ENCODE measurements at regions not wholly inside any gene's neighbourhood (a gene's known extent, or its start where the extent isn't known, plus 50 kb on each side); places are given as distances from the start of the nearest gene placed in this dataset.
"Not testable (repeated sequence)": the region's sequence is repeated elsewhere in the genome, so short reads cannot be mapped to it uniquely, and the experiment has no call there.

DNA sequence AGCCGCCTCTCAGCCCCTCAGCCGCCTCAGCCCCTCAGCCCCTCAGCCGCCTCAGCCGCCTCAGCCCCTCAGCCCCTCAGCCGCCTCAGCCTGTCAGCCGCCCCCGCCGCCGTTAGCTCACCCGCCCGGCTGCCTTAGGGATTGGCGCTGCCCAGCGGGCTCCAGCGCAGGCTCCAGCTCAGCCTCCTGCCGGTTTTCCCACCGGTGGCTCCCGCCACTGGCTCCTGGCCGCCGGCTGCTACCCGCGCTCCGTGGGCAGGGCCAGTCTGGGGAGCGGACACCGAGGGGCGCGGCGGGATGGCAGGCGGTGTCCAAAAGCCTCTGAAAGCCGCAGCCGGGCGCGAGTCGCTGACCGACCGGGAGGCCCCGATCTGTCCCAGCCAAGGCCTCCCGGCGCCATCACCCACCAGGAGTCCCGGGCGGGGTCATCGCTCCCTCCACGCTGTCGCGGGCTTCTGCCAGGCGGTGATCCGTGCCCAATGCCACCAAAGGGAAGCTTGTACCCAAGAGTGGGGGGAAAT is 1532.7 kb downstream of the REEP3 start:
- H3K27ac ChIP-seq (ENCODE audit: low read depth, low read length); H3K27me3 ChIP-seq (ENCODE audit: control insufficient read depth, insufficient read depth, low read length); H3K36me3 ChIP-seq (ENCODE audit: control insufficient read depth, insufficient read depth, low read length); H3K9ac ChIP-seq (ENCODE audit: low read length); H3K4me3 ChIP-seq (ENCODE audit: low read length); H3K4me1 ChIP-seq (ENCODE audit: control insufficient read depth, insufficient read depth, low read length): not testable (repeated sequence)

DNA sequence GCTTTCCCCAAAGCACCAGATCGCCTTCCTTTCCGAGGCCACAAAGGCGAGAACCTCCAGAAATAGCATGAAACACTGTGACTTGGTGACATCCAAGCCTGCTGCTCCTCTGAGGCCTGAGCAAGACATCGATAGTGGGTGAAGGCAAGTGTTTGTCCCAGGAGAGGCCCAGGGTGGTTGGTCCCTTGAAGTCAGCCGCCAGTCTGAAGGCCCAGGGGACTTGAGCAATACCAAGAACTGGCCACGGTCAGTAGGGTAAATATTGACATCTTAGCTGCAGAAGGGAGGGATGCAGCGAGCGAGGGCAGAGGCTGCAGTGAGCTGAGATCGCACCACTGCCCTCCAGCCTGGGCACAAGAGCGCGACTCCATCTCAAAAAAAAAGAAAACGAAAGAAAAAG is 1533.5 kb downstream of the REEP3 start:
- H3K9ac ChIP-seq (ENCODE audit: low read length); H3K4me3 ChIP-seq (ENCODE audit: low read length); H3K27me3 ChIP-seq (ENCODE audit: control insufficient read depth, insufficient read depth, low read length); H3K4me1 ChIP-seq (ENCODE audit: control insufficient read depth, insufficient read depth, low read length); H3K27ac ChIP-seq (ENCODE audit: low read depth, low read length); H3K36me3 ChIP-seq (ENCODE audit: control insufficient read depth, insufficient read depth, low read length): not testable (repeated sequence)

DNA sequence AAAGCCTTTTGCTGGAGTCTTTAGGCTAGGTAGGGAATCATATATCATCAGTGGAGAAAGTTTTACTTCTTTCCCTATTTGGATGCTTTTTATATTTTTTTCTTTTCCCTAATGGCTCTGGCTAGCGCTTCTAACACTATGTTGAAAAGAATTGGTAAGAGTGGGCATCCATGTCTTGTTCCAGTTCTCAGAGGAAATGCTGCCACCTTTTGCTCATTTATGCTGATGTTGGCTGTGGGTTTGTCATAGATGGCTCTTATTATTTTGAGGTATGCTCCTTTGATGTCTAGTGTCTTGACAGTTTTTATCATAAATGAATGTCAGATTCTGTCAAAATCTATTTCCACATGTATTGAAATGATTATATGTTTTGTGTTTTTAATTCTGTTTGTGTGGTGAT is 1544.1 kb downstream of the REEP3 start:
- Histone ChIP-seq H3K9ac (ENCODE audit: low read length) (no peak overlapping the region), H3K4me3 (ENCODE audit: low read length) (no peak overlapping the region), H3K27ac (ENCODE audit: low read depth, low read length) (no peak overlapping the region), H3K4me1 (ENCODE audit: control insufficient read depth, insufficient read depth, low read length) (no peaks in the 10 kb centered on the region), H3K36me3 (ENCODE audit: control insufficient read depth, insufficient read depth, low read length) (no peaks in the 10 kb centered on the region), H3K27me3 (ENCODE audit: control insufficient read depth, insufficient read depth, low read length) (no peaks in the 10 kb centered on the region)

DNA sequence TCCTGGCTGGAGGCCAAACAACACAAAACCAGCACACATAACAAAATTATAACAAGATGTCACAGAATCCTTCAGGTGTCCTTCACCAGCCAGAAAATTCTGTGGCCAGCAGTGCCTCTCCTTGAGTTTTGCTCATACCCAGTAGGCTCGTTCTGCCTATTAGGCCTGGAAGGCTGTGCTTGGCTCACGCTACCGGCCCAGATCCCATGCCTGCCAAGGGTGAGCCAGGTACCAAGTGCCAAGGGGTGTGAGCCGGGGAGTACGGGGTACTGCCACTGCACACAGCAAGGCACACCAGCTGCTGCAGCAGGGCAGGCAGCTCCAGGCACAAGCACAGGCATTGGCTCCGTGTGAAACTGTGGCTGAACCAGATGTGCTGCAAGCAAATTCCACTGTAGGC is 1562.0 kb downstream of the REEP3 start:
- no peaks in the 10 kb centered on the region for H3K4me1 ChIP-seq (ENCODE audit: control insufficient read depth, insufficient read depth, low read length)
- no peak overlapping the region for H3K27ac ChIP-seq (ENCODE audit: low read depth, low read length)
- H3K9ac ChIP-seq (ENCODE audit: low read length), result no peak overlapping the region
- H3K27me3 ChIP-seq (ENCODE audit: control insufficient read depth, insufficient read depth, low read length), result no peaks in the 10 kb centered on the region
- no peak overlapping the region for H3K4me3 ChIP-seq (ENCODE audit: low read length)
- no peaks in the 10 kb centered on the region for H3K36me3 ChIP-seq (ENCODE audit: control insufficient read depth, insufficient read depth, low read length)

DNA sequence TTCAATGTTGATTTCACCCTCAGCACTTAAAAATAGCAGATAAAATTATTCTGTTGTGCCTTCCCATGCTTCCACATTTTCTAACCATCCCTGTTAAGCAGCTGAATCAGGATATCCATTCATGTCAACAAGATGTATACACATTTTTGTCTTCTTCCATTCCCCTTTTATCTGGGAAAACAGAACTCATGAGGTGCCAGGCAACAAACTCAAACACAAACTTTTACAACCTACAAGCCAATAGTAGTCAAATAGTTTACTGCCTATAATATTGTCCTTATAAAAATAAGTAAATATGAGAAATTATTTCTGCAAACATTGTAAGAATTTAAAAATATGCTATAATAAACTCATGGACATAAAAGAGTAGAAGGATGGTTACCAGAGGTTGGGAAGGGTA is 1569.8 kb downstream of the REEP3 start:
- no peaks in the 10 kb centered on the region for H3K27me3 ChIP-seq (ENCODE audit: control insufficient read depth, insufficient read depth, low read length)

DNA sequence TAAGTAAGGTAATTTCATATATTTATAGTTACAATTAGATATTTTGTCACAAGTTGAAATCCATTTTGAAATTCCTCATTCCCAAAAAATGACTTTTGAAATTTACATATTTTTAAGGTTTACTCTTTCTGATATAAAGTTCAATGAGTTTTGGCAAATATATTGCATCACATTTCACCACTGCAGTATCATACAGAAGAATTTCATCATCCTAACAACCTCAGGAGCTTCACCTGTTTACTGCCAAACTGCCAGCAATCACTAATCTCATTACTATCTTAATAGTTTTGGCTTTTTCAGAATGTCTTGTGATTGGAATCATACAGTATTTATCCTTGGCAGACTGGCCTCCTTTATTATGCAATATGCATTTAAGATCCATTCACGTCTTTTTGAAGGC is 1578.9 kb downstream of the REEP3 start:
- Histone ChIP-seq H3K27me3 (ENCODE audit: control insufficient read depth, insufficient read depth, low read length) (no peaks in the 10 kb centered on the region), H3K9ac (ENCODE audit: low read length) (no peak overlapping the region), H3K4me3 (ENCODE audit: low read length) (no peak overlapping the region), H3K4me1 (ENCODE audit: control insufficient read depth, insufficient read depth, low read length) (no peaks in the 10 kb centered on the region), H3K36me3 (ENCODE audit: control insufficient read depth, insufficient read depth, low read length) (no peaks in the 10 kb centered on the region), H3K27ac (ENCODE audit: low read depth, low read length) (no peak overlapping the region)

More for the DNA sequence above, 1569.8 kb downstream of the REEP3 start:
- no peak overlapping the region for H3K4me3 ChIP-seq (ENCODE audit: low read length)
- no peaks in the 10 kb centered on the region for H3K4me1 ChIP-seq (ENCODE audit: control insufficient read depth, insufficient read depth, low read length)
- H3K9ac ChIP-seq (ENCODE audit: low read length), result no peak overlapping the region
- no peaks in the 10 kb centered on the region for H3K36me3 ChIP-seq (ENCODE audit: control insufficient read depth, insufficient read depth, low read length)
- no peak overlapping the region for H3K27ac ChIP-seq (ENCODE audit: low read depth, low read length)

DNA sequence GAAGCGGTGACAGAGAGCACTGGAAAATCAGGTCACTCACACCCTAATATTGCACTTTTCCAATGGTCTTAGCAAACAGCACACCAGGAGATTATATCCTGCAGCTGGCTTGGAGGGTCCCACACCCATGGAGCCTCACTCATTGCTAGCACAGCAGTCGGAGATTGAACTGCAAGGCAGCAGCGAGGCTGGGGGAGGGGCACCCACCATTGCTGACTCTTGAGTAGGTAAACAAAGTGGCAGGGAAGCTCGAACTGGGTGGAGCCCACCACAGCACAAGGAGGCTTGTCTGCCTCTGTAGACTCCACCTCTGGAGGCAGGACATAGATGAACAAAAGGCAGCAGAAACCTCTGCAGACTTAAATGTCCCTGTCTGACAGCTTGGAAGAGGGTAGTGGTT is 1579.7 kb downstream of the REEP3 start:
- H3K27me3 ChIP-seq (ENCODE audit: control insufficient read depth, insufficient read depth, low read length); H3K27ac ChIP-seq (ENCODE audit: low read depth, low read length); H3K4me3 ChIP-seq (ENCODE audit: low read length); H3K9ac ChIP-seq (ENCODE audit: low read length); H3K36me3 ChIP-seq (ENCODE audit: control insufficient read depth, insufficient read depth, low read length); H3K4me1 ChIP-seq (ENCODE audit: control insufficient read depth, insufficient read depth, low read length): not testable (repeated sequence)

DNA sequence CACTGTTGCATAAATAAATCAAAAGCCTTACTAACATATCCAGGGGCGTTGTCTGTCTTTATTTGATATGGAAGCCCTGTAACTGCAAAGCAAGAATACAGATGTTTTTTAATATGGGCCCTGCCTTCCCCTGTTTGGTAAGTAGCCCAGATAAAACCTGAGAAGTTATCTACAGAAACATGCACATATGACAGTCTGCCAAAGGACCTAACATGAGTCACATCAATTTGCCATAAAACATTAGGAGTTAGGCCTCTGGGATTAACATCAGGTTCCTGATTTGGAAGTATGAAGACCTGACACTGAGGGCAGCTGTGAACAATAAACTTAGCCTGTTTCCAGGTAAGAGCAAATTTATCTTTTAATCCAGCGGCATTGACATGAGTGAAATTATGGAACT is 1588.8 kb downstream of the REEP3 start:
- Histone ChIP-seq H3K27me3 (ENCODE audit: control insufficient read depth, insufficient read depth, low read length) (no peaks in the 10 kb centered on the region), H3K4me1 (ENCODE audit: control insufficient read depth, insufficient read depth, low read length) (no peaks in the 10 kb centered on the region), H3K9ac (ENCODE audit: low read length) (no peak overlapping the region), H3K36me3 (ENCODE audit: control insufficient read depth, insufficient read depth, low read length) (no peaks in the 10 kb centered on the region), H3K27ac (ENCODE audit: low read depth, low read length) (no peak overlapping the region), H3K4me3 (ENCODE audit: low read length) (no peak overlapping the region)

DNA sequence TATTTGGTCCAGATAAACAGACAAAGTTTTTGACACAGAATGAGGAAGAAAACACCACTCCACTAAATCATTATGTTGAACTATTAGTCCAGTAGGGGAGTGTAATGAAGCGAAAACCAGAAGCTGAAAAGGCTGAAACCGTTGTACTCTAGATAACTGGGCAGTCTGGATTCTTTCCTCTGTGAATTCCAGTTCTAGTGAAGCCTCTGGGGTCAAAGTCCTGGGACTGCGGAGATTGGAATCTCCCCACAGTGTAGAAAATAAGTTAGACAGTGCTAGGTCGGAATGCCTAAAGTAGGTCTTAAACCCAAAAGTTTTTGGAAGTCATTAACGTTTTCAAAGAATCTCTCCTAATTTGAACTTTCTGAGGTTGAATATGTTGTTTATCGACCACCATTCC is 1589.9 kb downstream of the REEP3 start:
- H3K4me3 ChIP-seq (ENCODE audit: low read length); H3K9ac ChIP-seq (ENCODE audit: low read length); H3K27me3 ChIP-seq (ENCODE audit: control insufficient read depth, insufficient read depth, low read length); H3K27ac ChIP-seq (ENCODE audit: low read depth, low read length); H3K4me1 ChIP-seq (ENCODE audit: control insufficient read depth, insufficient read depth, low read length); H3K36me3 ChIP-seq (ENCODE audit: control insufficient read depth, insufficient read depth, low read length): not testable (repeated sequence)

DNA sequence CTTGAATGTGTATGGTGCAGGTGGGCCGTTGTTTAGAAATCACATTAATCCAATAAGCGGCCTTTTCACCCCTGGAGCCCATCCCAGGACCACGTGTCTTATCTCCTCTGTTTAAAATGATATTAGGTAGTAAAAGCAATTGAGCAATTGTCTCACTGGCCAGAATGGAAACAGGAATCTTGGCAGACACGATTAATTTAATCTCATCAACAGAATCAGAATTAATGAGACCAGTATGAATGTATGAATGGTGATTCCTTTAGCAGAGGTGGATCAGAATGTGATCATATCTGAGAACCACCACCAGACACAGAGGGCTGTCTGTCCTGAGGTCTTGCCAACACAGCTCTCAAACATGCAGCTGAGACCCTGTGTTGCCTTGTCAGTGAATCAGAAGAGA is 1591.4 kb downstream of the REEP3 start:
- H3K27ac ChIP-seq (ENCODE audit: low read depth, low read length), result no peak overlapping the region
- H3K27me3 ChIP-seq (ENCODE audit: control insufficient read depth, insufficient read depth, low read length), result no peaks in the 10 kb centered on the region

DNA sequence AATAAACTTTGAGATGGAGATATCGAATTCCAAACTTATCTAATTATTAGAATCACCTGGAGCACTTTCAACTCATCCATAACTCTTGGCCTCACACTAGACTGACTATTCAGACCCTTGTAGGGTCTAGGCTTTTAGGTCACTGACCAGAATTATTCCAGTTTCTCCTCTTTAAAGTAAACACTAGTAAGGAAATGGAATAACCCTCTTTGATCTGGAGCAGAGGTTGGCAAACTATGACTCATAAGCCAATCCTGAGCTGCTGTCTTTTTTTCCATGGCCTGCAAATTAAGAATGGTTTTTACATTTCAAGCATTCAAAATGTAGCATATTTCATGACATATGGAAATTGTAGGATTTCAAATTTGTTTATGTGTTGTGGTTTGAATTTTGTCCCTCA is 1601.9 kb downstream of the REEP3 start:
- Histone ChIP-seq H3K27ac (ENCODE audit: low read depth, low read length) (no peak overlapping the region), H3K4me3 (ENCODE audit: low read length) (no peak overlapping the region), H3K4me1 (ENCODE audit: control insufficient read depth, insufficient read depth, low read length) (no peaks in the 10 kb centered on the region), H3K9ac (ENCODE audit: low read length) (no peak overlapping the region), H3K36me3 (ENCODE audit: control insufficient read depth, insufficient read depth, low read length) (no peaks in the 10 kb centered on the region), H3K27me3 (ENCODE audit: control insufficient read depth, insufficient read depth, low read length) (no peaks in the 10 kb centered on the region)

More for the DNA sequence above, 1591.4 kb downstream of the REEP3 start:
- H3K9ac ChIP-seq (ENCODE audit: low read length), result no peak overlapping the region
- H3K36me3 ChIP-seq (ENCODE audit: control insufficient read depth, insufficient read depth, low read length), result no peaks in the 10 kb centered on the region
- H3K4me3 ChIP-seq (ENCODE audit: low read length), result no peak overlapping the region
- H3K4me1 ChIP-seq (ENCODE audit: control insufficient read depth, insufficient read depth, low read length), result no peaks in the 10 kb centered on the region

DNA sequence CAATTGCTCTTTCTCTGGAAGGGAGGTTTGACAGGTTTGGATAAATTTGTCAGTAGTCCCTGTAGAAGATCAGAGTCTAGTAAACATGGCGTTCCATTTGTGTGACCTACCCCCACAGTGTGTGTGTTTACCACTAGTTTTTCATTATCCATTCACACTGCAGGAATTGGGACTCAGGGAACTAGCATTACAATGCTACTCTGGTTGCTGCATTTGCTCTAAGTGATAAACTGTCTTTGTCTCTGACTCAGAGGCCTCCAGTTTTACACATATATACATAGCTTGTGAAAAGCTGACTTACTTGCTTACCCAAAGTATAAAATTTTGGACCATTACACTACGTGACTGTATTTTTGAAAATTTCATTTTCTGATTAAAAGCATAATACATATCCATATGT is 1604.0 kb downstream of the REEP3 start:
- Histone ChIP-seq H3K4me1 (ENCODE audit: control insufficient read depth, insufficient read depth, low read length) (no peaks in the 10 kb centered on the region), H3K36me3 (ENCODE audit: control insufficient read depth, insufficient read depth, low read length) (no peaks in the 10 kb centered on the region), H3K27ac (ENCODE audit: low read depth, low read length) (no peak overlapping the region), H3K4me3 (ENCODE audit: low read length) (no peak overlapping the region), H3K9ac (ENCODE audit: low read length) (no peak overlapping the region), H3K27me3 (ENCODE audit: control insufficient read depth, insufficient read depth, low read length) (no peaks in the 10 kb centered on the region)

DNA sequence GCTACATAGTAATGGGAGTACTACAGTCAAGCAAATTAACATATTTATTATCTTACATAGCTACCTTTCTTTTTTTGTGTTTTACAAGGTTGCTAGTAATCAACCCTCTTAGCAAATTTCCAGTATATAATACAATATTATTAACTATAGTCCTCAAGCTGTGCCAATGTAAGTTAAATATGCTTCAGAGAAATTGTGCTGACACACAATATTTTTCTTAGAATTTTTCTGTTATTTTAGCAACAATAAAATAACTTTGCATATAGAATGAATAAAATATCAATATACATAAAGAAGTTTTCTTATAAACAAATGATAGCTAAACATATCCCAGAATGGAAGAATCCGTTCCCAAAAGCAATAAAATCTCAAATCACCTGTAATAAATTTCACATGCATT is 1605.1 kb downstream of the REEP3 start:
- Histone ChIP-seq H3K9ac (ENCODE audit: low read length) (no peak overlapping the region), H3K4me3 (ENCODE audit: low read length) (no peak overlapping the region), H3K36me3 (ENCODE audit: control insufficient read depth, insufficient read depth, low read length) (no peaks in the 10 kb centered on the region), H3K4me1 (ENCODE audit: control insufficient read depth, insufficient read depth, low read length) (no peaks in the 10 kb centered on the region), H3K27me3 (ENCODE audit: control insufficient read depth, insufficient read depth, low read length) (no peaks in the 10 kb centered on the region), H3K27ac (ENCODE audit: low read depth, low read length) (no peak overlapping the region)
